Left lobe of liver (tissue), 2 donors: ENCODE measurements at regions not wholly inside any gene's neighbourhood (a gene's known extent, or its start where the extent isn't known, plus 50 kb on each side); places are given as distances from the start of the nearest gene placed in this dataset.
A peak's percentile ranks its signal among the peaks of the same experiment; 100 is the strongest.

Source experiments
- ATAC-seq: fragments of 200-7000 bp; cut with Tn5 transposase; one replicate; pipeline ENCODE4 v1.9.1; 2020; ENCODE audit warnings: mild to moderate bottlenecking, moderate library complexity
- DNase-seq: peaks from one replicate; pipeline ENCODE4 v3.0.0-alpha.2; 2020; ENCODE audit warnings: low spot score
- donor health status: DM: no; HTN: no; CAD: no; lungs with moderate emphysema.
- donor health status: DM: no; HTN: yes; CAD: no.

GRCh38 chr10:91694170-91694794 is 61.4 kb upstream of the PPP1R3C start:
- no peak for DNase-seq
- peak; percentile 62 for ATAC-seq

- DNase-seq (no peak), ATAC-seq (no peak)
Observed at GRCh38 chr10:91691981-91692380, 59.1 kb upstream of the PPP1R3C start.

GRCh38 chr10:91690996-91691676 is 58.3 kb upstream of the PPP1R3C start:
- peak; percentile 52 for ATAC-seq
- DNase-seq: no peak

GRCh38 chr10:91690412-91690811 is 57.5 kb upstream of the PPP1R3C start:
- ATAC-seq: peak; percentile 88
- peak; percentile 86 for DNase-seq

- no peak for DNase-seq
- ATAC-seq: peak; percentile 58
Observed at GRCh38 chr10:91689731-91690168, 56.9 kb upstream of the PPP1R3C start.

- ATAC-seq (no peak), DNase-seq (no peak)
Observed at GRCh38 chr10:91684841-91685240, 52.0 kb upstream of the PPP1R3C start.

GRCh38 chr10:91683975-91684374 is 51.1 kb upstream of the PPP1R3C start:
- DNase-seq (no peak), ATAC-seq (no peak)

GRCh38 chr10:91682912-91683311 is 50.0 kb upstream of the PPP1R3C start:
- DNase-seq (no peak), ATAC-seq (no peak)
